ENCODE measurements at regions not wholly inside any gene's neighbourhood (a gene's known extent, or its start where the extent isn't known, plus 50 kb on each side); places are given as distances from the start of the nearest gene placed in this dataset.

DNA sequence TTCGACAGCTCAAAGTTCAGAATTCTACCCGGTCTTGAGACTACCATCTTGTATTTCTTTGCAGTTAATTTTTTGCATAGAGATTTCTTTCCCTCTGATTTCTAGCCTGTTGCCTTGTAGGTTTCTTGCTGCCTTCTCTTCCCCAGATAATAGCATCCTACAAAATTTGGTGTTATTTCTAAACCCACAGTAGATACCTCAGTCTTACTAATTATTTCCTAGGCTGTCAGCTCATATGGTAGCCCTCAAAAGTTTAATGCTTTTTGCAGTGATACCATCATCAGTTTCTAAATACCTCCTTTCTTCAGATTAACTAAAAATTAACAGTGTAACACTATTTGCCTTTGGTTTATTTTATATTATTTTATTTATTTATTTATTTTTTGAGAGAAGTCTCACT lies 61.9 kb upstream of the TMPO start:
- DNase-seq (ENCODE audit: low read depth in 2 of 3, low spot score in 1 of 3), result no peak

DNA sequence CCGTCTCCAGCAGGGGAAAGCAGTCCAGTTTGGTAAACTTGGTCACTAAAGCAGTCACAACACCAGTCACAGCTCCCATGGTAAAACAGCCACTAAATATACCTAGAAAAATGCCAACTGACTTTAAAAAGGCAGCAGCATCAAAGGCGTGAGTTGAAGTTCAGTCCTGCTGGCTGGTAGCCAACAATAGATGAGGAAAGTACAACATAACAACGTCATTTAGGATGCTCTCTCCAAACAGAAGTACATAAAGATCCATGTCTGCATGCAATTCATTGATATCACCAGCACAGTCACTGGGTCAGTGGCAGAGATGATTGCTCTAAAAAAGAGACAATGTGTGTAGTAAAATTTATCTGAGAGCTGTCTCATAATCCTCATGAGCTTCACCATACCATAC lies 59.3 kb upstream of the TMPO start:
- DNase-seq (ENCODE audit: low read depth in 2 of 3, low spot score in 1 of 3), result no peak

DNA sequence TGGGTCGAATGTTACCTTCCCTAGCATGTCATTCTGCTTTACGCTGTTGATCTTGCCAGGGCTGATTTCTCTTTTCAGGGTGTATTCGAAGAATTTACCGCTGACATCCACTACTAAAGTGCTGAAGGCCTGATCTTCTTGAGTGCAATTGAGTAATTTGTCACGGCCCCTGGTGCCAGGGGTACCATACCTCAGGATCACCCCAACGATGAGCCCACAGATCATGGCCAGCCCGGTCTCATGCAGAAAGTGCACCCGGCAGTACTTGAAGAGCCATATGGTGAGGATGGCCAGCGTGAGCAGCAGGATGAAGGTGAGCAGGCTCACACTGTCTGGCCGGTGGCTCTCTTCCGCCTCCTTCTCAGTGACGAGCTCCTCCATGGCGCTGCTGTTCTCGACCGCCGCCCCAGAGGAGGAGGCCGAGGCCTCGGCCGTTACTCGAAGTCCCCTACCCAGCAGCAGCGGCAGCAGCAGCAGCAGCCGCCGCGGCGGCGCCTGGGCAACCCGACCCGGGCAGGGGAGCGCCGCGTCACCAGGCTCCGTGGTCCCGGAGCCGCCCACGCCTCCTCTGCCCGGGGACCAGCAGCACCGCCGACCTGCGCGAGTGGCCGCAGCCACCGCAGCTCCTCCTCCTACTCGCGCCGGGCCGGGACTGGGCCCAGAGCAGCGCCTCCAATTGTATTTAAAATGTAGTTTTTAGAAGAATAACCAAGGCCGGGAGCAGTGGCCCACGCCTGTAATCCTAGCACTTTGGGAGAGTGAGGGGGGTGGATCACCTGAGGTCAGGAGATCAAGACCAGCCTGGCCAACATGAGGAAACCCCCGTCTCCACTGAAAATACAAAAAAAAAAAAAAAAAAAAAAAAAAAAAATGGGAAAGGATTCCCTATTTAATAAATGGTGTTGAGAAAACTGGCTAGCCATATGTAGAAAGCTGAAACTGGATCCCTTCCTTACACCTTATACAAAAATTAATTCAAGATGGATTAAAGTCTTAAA lies 58.5 kb upstream of the TMPO start:
- peak in 1 of 3 donors; percentile 26 for DNase-seq (ENCODE audit: low read depth in 2 of 3, low spot score in 1 of 3)

DNA sequence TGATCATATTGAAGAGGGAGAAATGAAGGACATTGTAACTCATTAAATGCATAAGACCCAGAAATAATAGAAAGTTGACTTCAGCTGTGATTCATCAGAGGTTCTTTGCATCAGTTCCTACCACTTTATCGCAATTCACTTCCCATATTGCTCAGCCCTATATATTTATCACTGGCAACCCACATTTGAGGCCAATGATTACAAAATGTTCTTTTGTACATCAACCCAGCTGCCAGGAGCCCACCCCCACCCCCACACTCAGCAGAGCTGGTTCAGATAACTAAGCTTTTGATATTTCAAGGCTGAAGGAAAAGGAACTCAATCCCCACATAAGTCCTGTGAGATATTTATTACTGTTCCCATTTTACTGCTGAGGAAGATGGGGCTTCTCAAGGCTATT lies 51.2 kb upstream of the TMPO start:
- no peak for DNase-seq (ENCODE audit: low read depth in 2 of 3, low spot score in 1 of 3)

DNA sequence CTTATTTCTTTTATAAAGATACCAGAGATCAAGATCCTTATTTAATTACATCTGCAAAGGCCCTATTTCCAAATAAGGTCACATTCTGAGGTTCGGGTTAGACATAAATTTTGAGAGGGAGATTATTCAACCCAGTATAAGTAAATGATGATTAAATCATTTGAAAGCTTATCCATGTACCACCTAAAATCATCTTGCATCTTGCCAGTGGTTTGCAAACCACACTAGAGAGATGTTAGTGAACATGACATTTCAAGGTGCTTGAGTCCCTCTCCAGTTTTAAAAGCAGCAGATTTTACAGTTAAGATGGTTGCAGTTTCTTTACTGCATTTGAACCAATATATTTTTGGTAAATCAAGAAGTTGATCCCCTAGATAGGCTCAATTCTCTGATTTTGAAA lies 49.9 kb upstream of the TMPO start:
- DNase-seq (ENCODE audit: low read depth in 2 of 3, low spot score in 1 of 3), result no peak

Data from stimulated activated CD4-positive, alpha-beta T cell treated with anti-CD3 and anti-CD28 coated beads, Interleukin-12 subunit alpha, Interleukin-12 subunit beta, amount 100 ng/mL, for 48 hours (primary cell).